CD4-positive, alpha-beta T cell treated with Interleukin-17A for 4 hours (primary cell): ENCODE measurements at regions not wholly inside any gene's neighbourhood (a gene's known extent, or its start where the extent isn't known, plus 50 kb on each side); places are given as distances from the start of the nearest gene placed in this dataset.
"Not testable (repeated sequence)": the region's sequence is repeated elsewhere in the genome, so short reads cannot be mapped to it uniquely, and the experiment has no call there.

Experiments used
- DNase-seq: peaks from one replicate; pipeline ENCODE4 v3.0.0-alpha.2; 2020; ENCODE audit warnings: mixed read lengths

- DNase-seq: no peak
Observed at GRCh38 chr11:87970762-87971161, 204.5 kb downstream of the RAB38 start.

- no peak for DNase-seq
Observed at GRCh38 chr11:87967459-87967858, 207.8 kb downstream of the RAB38 start.

DNA sequence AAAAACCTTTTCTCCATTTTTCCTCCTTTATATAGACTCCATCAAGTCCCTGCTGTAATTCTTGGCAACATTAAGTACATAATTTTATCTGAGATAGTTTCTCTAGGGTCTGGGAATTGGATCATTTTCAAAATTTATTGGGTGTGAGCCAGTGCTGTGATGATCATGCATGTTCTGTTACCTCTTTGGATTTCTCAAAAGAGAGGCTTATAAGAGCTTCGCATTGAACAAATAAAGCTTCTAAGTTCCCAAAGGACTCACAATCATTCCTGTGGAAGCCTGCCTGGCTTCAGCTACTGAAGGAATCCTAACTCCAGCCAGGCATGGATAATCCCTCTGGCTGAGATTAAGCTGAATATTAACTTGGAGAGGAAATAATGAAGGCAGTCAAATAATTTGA is 208.5 kb downstream of the RAB38 start:
- DNase-seq: no peak

GRCh38 chr11:87966216-87966615 is 209.0 kb downstream of the RAB38 start:
- DNase-seq: no peak

GRCh38 chr11:87961606-87962005 is 213.6 kb downstream of the RAB38 start:
- no peak for DNase-seq

- no peak for DNase-seq
Observed at GRCh38 chr11:87957961-87958360, 217.3 kb downstream of the RAB38 start.

DNA sequence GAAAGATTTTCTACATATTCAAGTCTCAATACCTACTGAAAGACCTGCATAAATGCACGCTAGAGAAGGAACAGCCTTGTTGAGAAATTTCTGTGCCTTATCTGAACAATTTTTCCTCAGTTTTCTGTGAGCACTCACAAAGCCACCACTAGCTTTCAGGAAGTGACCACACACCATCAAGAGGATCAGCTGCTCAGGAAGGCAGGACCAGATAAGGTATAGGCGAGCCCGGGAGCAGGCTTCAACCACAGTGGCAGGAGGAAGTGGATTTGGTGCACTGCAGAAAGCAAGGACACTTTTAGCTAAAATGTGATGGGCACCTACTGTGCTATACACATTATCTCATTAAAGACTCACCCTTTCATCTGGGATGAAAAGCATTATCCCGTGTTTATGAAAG is 220.8 kb downstream of the RAB38 start:
- DNase-seq: no peak

GRCh38 chr11:87942786-87943185 is 232.5 kb downstream of the RAB38 start:
- no peak for DNase-seq

GRCh38 chr11:87934182-87934581 is 241.1 kb downstream of the RAB38 start:
- no peak for DNase-seq

- no peak for DNase-seq
Observed at GRCh38 chr11:87926250-87926970, 248.8 kb downstream of the RAB38 start.

GRCh38 chr11:87924125-87924524 is 251.1 kb downstream of the RAB38 start:
- no peak for DNase-seq

- DNase-seq: no peak
Observed at GRCh38 chr11:87917111-87917510, 258.1 kb downstream of the RAB38 start.

DNA sequence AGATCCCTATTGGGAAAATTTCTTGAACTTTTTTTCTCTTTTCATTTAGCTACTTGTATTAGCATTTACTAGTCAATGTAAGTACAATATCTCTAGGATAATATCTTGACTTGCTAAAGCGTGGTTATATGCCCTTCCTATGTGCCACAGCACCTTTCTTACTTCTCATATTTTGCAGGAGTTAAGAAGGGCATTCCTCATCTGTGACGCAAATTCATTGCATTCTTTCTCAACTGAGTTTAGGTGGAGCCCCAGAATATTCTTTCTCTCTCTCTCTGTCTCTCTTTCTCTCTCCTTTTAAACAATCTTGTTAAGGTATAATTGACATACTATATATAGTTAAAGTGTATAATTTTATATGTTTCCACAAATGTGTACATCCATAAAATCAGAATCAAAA is 266.1 kb downstream of the RAB38 start:
- no peak for DNase-seq

DNA sequence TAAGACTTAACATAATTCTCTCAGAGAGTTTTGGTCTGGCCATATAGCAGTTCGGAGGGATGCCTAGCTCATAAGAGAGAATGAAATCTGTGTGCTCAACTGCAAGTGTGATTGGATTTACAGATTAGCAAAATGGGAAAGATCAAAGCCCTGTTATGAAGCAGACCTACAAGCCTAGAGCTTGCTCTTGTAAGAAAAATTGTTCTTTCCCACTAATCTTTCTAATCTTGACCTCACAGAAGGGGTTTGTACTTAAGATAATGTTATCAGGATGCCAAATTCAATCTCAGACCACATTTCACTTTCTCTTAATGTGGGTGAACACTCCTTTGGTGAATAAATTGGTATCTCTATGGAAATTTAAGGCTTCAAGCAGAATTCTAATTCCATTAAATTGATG is 267.2 kb downstream of the RAB38 start:
- no peak for DNase-seq

DNA sequence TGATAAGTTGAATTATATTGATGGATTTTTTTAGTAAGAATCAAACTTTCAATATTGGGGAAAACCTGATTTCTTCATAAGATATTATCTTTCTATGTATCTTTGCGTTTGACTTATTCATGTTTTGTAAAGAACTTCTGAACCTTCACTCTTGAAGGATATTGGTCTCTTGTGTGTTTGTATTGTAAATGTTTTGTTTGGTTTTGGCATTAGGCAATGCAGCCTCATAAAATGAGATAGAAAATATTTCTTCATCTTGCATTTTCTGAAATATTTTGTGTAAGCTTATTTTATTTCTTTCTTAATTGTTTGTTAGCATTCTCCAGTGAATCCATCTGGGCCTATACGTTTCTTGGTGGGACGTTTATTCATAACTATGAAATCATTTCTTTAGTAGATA is 271.9 kb downstream of the RAB38 start:
- no peak for DNase-seq

GRCh38 chr11:87901341-87901740 is 273.9 kb downstream of the RAB38 start:
- no peak for DNase-seq

DNA sequence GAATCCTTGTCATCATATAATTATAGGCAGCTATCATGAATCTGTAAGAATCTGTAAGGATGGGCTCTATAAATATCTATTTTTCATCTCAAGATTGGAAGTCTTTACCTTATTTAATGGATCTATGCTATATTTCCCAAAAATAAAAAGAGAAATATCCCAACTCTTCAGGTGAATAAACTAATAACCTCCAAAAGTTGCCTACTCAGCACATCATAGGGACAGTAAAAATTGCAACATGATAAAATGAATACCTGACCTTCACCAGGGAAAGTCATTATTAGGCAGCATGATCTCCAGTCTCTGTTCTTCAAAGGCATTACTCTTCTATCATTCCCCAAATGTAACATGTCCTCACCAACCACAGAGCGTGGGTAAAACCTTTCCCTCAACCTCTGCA is 277.3 kb downstream of the RAB38 start:
- DNase-seq: no peak

GRCh38 chr11:87897071-87897470 is 278.2 kb downstream of the RAB38 start:
- no peak for DNase-seq

DNA sequence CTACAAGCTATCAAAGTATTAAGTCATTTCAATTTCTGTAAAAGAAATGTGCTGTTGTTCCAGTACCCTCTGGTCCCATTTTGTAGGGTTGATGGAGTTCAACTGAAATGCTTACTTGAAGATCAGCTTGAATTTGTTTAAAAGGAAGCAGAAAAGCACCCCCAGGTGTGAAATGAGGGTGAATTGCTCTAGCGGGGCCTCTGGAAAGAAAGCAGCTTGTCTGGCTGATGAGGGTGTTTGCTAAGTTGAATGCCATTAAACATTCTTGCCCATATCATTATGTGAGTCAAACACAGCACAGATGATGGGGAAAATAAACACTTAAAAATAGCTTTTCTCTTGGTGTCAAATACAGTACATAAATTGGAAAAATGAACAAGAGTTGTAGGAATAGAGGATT is 280.3 kb downstream of the RAB38 start:
- no peak for DNase-seq

GRCh38 chr11:87892291-87892690 is 283.0 kb downstream of the RAB38 start:
- no peak for DNase-seq

DNA sequence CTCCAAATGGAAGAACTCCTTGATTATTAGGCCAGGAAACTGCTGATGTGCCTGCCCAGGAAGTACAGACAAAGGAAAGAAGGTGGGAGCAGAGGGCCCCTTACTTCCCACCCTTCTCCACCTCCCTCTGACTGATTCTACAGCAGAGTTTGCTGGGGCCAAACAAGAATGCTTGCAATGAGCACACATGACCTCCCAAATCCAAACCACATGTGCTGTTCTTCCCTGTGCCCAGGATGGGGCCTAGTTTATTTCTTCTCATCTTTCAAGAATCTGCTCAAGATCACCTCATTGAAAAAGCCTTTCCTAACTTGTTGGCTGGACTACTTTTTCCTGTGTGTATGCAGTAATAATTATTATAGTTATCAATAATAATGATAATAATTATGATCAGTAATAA is 286.1 kb downstream of the RAB38 start:
- DNase-seq: no peak

GRCh38 chr11:87885084-87885483 is 290.2 kb downstream of the RAB38 start:
- not testable (repeated sequence) for DNase-seq

DNA sequence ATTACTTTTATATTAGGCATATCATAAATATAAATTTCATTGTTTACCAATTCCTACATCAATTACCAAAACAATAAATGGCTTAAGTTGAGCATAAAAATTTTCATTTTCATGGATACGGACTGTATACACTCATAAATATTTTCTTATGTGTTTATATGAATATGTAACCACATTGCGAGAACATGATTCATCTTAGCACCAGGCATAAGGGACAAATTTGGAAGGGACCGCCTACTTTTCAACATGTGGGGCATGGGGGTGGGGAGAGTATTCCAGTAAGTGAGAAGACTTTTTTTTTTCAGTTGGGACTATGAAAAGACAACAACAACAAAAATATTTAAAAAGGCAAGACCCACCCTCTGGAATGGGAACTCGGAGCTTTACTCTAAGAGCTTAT is 296.1 kb downstream of the RAB38 start:
- no peak for DNase-seq

GRCh38 chr11:87878373-87878825 is 296.8 kb downstream of the RAB38 start:
- DNase-seq: no peak

DNA sequence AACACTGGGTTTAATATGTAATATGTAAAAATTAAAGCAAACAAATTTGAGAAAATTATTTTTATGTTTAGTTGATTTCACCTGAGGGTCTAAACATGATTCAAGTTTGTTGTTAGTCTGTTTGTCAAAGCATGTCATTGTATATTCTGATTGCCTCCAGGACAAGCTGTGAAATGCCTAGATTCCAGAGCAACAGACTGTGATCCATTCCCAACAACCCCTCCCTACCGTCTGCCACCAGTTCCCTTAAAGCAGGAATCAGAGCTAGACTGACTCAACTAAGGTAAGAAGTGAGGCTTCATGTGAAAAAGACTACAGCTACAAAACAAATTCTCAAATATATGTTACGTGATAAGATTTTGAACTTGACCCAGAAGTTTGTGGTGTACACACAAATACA is 304.2 kb downstream of the RAB38 start:
- DNase-seq: no peak
